Activated CD4-positive, alpha-beta T cell treated with anti-CD3 and anti-CD28 coated beads for 24 hours (primary cell): ENCODE measurements at regions not wholly inside any gene's neighbourhood (a gene's known extent, or its start where the extent isn't known, plus 50 kb on each side); places are given as distances from the start of the nearest gene placed in this dataset.

ENCODE experiments used
- DNase-seq, 2 donors: peaks; one replicate each; pipeline ENCODE4 v3.0.0-alpha.2; 2020; ENCODE audit warnings: low read depth in 2 of 2

DNA sequence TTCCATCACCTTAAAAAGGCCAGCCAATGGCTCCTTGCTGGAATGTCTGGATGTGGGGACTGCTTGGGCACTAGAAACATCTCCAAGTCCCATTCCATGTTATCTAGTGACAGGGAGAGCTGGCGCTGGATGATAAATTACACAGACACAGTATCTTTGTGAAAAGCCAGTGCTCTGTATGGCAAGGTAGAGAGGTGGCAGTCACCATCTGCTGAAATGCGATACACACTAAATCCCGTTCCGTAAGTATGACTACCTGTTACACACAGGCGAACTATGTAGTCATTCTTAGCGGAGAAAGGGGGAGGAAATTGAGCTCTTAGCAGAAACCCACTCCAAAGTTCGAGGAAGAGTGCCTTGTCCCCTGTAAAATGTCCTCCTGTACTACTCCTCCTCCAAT lies 81.0 kb upstream of the MYOCD start:
- DNase-seq = no peak

DNA sequence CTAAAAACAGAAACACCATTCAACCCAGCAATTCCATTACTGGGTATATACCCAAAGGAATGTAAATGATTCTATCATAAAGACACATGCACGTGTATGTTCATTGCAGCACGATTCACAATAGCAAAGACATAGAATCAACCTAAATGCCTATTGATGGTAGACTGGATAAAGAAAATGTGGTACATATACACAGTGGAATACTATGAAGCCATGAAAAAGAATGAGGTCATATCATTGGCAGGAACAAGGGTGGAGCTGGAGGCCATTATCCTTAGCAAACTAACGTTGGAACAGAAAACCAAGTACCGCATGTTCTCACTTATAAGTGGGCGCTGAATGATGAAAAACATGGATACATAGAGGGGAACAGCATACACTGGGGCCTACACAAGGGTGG lies 77.2 kb upstream of the MYOCD start:
- DNase-seq = no peak

DNA sequence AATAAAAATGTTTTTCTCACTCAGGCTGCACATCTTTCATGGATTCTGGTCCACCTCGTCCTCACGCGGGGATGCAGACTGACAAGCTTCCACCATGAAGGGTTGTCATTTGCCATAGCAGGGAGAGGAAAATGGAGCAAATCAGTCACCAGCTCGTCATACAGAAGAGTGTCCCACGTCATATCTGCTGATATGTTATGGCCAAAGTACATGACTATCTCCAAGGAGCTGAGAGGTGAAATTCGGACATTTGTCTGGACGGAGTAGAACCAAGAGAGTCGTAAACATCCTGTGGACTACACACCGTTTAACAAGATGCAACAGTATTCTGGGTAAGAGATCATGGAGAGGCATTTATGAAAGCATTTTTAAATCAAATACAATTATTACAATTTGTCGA lies 75.3 kb upstream of the MYOCD start:
- DNase-seq = no peak

DNA sequence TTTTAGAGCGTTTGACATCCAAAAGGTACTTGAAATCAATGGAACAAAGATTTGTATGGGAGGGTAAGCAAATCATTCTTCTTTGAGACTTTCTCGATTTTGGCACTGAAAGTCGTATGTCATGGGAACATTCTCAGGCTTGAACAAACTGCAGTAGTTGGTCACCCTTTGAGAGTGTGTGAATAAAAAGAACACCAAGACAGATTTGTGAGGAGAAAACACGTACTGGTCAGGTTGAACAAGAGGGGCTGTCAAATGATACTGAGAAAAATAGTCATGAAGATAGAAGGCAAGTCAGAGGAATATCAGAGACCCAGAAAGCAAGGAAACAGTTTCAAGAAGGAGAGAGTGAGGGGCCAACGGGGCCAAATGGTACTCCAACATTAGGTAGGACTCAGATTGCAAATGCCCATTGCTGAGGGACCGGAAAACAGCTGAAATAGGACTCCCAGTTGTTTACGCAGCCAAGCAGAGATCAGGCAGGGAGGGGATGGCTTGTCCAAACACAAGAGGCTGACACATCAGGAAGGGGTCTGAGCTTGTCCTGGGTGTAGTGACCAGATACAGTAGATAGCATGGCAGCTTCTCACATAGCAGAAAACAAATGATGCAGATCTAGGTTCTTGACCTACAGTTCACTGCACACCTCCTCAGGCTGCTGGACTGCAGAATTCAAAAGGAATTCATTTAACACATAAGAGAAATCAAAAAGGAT lies 74.5 kb upstream of the MYOCD start:
- no peak for DNase-seq

DNA sequence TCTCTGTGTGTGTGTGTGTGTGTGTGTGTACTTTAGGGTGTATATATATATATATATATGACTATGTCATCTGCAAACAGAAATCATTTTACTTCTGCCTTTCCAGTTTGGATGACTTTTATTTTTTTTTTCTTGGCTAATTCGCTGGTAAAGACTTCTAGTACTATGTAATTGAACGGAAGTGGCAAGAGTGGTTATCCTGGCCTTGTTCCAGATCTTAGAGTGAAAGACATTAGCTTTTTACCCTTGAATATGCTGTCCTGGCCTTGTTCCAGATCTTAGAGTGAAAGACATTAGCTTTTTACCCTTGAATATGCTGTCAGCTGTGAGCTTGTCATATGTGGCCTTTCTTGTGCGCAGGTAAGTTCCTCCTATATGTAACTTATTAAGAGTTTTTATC lies 72.7 kb upstream of the MYOCD start:
- no peak for DNase-seq

DNA sequence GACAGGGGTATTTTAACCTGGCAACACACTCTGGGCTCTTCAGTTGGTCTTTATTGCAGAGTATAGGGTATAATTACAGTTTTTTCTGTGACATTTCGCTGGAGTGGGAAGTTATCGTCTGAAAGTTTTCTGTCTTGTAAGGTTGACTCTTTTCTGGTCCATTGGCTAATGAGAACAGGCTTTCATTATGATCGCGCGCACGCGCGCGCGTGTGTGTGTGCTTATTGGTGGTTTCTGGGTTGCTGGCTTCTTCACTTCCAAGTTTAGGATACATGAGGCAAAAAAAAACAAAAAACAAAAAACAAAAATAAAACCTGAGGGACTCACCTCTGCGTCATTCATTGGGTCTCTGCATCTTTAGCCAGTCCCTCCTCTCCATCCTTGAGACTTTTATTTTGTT lies 68.7 kb upstream of the MYOCD start:
- no peak for DNase-seq

DNA sequence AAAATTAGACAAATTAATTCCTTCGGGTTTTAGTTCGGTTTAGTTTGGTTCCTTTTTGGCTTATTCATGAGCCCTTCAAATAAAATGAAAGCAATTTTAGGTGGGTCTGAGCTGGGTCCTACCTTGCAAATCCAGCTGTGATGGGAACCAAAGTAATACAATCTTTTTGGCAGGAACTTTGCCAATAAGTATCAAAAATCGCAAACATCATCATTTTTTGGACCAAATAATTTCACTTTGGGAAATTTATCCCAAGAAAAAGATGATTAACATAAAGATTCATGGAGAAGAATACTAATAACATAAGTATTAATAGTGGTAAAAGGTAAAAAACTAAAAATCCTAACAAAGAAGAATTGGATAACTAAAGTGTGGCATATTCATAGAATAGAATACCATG lies 67.8 kb upstream of the MYOCD start:
- no peak for DNase-seq

DNA sequence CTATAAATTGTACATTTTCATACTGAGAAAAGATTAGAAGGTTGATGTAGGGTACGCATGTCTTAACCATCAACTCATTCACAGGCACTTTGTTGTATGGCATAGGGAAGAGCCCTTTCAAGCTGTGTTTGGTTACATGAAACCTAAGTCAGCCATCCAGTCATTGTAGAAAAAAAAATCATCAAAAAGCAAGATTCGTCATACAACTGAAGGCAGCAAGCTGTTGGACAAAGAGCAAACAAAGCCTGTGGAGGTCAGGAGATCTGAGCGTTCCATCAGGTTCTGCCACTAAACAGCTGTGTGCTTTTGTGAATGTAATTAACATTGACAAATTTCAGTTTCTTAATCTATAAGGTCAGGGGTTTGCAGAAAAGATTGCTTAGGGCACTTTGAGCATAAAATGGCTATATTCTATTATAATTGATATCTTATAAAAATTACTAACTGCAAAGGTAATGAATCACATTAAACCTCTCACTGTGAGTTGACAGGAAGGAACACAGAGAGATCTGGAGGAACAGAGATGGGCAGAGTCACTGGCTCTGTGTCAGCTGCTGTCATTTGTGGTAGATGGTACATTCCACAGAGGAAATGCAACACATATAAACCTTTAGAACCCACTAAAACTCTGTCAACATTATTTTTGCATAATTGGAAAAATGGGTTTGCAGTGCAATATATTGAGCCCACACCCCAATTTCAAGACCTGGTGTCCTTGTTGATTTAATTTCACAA lies 66.3 kb upstream of the MYOCD start:
- no peak for DNase-seq

DNA sequence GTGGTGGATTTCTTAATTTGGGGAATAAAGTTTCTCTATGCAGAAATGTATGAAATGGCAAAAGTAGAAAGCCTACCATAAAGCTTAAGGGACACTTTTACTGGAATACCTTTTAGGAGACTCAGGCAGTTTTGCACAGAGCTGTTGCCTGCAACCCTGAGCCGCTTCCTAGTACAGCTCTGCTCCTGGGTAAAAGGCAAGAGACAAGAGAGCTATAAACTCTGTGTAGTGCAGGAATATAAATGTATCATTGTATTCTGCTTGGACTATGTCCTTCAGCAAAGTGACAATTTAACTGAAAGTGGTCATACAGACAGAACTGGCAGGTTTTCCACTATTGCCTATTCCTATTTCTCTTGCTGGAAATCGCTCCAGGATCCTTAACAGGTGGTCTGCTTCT lies 65.3 kb upstream of the MYOCD start:
- DNase-seq = no peak

DNA sequence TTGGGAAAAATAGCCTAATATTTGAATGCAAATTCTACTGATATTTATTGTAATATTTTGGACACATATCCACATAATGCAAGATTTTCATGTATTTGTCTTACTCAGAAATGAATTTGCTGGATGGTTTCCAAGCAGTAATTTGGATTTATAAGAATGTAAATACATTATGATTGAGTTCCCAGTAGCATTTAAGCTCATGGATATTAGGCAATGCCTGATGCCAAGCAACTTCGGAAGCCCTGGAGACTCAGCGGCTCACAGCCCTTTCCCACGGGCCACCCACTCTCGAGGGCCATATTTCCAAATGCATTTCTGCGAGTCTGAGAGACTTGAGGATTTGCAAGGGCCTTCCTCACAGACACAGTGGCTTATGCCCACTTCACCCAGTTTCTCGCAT lies 62.1 kb upstream of the MYOCD start:
- no peak for DNase-seq

DNA sequence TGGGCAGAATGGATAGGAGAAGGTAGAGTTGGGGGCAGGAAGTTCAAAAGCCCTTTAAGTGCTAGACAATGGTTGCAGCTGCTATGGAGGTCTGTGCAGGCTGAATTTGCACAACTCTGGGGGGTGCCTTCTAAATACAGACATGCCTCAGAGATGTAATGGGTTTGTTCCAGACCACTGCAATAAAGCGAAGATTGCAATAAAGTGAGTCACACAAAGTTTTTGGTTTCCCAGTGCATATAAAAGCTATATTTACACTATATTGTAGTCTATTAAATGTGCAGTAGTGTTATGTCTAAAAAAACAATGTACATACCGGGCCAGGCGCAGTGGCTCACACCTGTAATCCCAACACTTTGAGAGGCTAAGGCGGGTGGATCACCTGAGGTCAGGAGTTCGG lies 60.5 kb upstream of the MYOCD start:
- DNase-seq = no peak

DNA sequence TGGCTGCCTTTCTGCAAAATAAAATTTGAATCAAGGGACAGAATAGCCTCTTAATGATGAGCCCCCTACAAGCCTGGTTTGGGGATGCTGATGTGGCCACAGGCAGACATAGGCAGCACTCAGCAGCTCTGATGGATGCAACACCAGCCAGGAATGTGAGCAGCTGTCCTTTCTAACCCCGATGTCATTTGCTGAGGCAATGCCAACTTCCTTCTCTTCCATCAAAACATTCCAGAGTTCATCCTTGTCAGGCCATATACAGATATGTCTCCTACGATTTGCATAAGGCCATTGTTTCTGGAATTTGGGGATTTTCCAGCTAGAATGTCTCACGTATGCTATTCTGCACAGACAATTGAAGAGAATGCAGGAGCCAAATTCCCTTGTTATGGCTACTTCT lies 52.1 kb upstream of the MYOCD start:
- DNase-seq = no peak
